HG03025 (cell line): ENCODE measurements at regions not wholly inside any gene's neighbourhood (a gene's known extent, or its start where the extent isn't known, plus 50 kb on each side); places are given as distances from the start of the nearest gene placed in this dataset.

Experiments
- ATAC-seq: cut with Tn5 transposase; IDR thresholded peaks from one replicate; pipeline ENCODE4 v1.9.1; 2021; ENCODE audit warnings: mild to moderate bottlenecking, moderate library complexity; ENCODE audit not compliant: unreplicated experiment, low FRiP score

DNA sequence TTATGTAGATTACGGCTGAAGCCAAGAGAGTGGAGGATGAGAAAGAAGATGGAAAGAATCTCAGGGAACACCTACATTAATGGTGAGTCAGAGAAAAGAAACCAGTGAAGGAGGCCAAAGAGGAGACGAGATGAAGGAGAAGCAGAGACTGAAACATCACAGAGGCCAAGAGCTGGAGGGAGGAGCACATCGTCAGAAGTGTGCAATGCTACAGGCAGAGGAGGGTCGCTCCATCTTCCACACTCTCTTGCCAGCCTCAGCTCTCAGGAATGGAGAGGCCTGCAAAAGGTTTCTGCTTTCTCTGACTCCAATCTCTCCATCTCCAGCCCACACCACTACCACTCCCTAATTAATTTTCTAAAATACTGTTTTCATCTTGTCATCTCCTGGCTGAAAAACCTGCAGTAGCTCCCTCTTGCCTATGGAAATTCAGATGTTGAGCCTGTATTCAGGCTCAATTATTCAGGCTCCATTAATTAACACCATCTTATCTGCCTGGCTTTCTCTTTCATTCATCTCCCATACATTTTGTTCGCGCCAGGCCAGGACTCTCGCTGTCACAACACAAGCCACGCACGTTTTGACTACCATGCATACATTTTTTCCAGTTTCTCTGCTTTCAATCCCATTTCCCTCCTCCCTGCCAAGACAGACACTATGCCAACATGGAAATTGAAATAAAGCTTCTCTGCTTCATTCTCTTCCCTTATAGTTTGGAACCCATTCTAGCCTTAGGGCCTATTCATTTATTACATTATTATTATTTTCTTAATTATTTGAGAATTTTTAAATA is 165.8 kb downstream of the INHBA start:
- ATAC-seq, result no peak

DNA sequence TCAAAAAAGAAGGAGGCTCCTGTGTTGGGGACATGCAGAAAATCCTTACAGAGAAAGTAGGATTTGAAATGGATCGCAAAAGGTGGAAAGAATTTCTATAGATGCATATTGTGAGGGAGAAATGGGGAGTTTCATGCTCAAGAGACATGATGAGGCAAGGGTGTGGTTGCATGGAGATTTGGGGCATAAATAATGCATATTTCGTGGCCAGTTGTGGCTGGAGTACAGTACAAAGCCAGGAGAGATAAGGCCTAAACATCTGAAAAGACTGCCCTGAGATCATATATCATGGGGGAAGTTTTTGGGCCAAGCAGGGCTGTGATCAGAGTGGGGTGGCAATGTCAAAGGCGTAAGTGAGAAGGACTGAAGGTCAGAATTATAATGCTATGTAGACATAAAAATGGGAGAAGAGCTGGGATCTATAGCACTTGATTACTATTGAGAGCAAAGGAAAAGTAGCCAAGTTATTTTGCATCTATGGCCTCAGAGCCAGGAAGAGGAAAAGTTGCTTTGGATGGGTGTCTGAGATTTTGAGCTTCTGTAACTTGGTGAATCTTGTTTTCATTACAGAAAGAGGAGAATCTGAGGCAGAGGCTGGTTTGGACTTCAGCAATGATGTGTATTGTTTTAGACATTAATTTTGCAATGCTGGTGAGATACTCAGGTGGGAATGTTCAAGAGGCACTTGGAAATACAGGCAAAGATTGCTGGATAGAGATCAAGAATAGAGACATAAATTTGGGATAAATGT is 166.6 kb downstream of the INHBA start:
- ATAC-seq, result no peak

GRCh38 chr7:41529831-41530230 is 173.1 kb downstream of the INHBA start:
- ATAC-seq, result no peak

DNA sequence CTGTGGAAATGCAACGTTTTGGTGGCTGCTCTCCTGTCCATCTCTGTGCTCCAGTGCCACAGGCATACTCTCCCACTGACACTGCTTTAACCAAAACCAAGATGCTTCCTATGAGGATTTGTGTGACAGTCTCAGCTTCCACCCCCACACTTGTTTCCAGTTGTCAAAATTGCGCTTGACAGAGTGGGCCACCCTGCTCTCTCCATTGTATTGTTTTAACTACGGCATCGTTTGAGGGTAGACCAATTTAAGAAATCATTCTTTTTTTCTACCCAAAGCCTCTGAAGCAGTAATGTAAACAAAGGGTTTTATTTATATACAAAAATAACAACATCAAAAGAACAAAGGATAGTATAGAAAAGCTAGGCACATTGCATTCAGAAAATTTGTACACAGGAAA is 178.0 kb downstream of the INHBA start:
- no peak for ATAC-seq

DNA sequence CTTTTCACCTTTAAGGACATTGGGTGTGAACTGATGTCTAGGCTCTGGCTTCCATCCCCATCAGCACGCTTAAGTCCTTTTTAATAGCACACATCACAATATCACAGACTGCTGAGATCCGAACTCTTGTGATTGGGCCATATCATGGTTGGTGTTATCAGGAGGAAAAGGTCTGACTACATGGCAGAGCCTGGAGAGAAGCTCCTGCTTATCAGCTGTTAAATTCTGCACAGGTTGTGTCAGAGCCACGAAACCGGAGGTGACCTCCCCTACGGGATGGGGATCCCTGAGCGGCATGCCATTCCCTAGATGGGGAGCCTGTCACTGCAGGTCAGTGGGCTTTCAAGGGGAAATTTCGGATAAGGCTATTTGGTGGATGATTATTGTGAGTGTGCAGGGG is 182.4 kb downstream of the INHBA start:
- no peak for ATAC-seq

- ATAC-seq, result no peak
Measured at GRCh38 chr7:41517771-41518170, 185.1 kb downstream of the INHBA start.

DNA sequence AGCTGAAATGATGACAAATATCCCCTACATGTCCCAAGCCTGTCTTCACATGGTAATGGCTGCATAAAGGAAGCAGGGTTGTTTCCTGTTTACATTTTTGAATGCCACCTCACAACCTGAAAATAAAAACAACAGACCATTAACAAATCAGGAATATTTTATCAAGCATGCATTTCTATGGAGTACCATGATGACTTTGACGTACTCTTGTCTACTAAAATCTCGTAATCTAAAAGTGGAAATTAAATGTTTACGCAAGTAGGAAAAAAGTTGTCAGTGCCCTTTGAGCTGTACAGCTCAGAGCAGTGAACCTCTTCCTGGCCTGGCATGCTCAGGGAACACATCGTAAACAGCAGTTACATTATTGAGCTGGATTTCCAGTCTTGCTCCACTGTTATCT is 194.1 kb downstream of the INHBA start:
- ATAC-seq, result no peak

DNA sequence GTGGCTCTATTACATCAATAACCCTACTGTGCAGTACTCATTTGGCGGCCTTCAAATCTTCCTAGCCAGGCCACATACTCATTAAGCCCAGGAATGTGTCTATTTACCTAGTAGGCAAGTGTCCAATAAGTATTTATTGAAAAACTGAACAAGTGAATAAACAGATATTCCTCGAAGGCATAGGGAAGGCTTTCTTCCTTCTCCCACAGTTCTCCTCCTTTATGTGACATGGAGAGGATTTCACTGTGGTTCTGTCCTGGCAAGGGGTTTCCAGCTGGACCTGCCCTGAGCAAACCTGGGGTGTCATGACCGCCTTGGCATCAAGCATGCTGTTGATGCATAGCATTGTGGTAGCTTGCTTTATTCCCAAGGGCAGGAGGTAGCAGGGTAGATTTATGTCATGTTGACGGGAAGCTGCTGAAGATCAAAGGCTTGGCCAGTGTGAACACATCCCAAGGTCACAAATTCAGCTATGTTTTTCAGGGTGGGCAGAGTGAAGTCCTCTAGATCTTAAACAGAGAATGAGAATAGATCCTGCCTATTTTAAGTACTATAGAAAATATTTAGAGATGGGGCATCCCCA is 195.1 kb downstream of the INHBA start:
- ATAC-seq, result no peak

DNA sequence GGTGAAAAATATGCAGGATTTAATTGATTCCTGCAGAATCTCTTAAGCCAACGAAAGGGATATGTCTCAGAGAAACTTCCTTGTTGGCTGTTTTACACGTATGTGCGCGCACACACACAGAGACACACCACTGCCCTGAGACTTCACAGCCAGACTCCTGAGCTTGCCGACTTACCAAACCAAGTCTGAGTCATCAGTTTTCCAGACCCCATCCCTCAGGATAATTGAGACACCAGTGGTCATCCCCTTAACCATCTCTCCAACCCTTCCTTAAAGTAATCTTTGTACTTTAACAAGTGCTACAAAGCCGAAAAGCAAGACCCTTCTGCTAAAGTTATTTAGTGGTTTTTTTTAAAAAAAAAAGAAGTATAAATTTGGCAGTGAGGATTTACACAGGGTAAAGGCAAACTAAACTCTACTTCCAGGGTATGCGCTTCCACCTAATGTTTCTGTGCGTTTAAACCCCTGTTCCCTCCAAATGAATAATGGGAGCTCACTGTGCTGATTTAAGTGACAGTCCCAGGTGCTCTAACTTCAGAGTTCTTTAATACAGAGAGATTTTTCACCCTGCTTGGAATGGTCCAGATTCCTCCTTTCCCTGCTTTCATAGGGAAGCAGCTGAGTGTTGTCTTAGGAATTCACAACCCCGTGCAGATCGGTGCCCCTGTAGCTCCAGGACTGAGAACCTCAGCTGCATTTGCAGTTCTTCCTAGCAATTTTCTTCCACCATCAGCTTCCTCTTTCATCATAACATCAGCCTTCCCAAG is 198.5 kb downstream of the INHBA start:
- no peak for ATAC-seq

GRCh38 chr7:41503438-41503837 is 199.5 kb downstream of the INHBA start:
- ATAC-seq, result no peak

GRCh38 chr7:41501466-41501865 is 201.4 kb downstream of the INHBA start:
- ATAC-seq, result no peak

DNA sequence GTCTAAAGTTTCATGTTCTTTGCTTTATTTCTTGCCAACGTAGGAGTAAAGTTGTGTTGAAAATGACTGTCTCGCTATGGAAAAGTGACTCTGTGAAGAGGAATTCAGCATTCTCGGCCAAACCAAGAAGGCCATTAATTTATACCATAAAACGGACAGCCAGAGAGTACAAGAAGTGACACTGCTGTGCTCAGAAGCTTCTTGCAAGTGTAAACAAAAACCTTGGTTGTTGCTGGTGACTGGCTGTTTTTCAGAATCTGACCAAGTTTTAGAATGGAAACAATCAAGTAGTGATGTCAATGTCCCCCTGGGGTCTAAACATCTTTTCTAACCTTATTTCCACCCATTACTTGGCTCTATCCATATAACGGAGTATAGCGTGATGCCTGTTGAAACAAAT is 201.9 kb downstream of the INHBA start:
- no peak for ATAC-seq

DNA sequence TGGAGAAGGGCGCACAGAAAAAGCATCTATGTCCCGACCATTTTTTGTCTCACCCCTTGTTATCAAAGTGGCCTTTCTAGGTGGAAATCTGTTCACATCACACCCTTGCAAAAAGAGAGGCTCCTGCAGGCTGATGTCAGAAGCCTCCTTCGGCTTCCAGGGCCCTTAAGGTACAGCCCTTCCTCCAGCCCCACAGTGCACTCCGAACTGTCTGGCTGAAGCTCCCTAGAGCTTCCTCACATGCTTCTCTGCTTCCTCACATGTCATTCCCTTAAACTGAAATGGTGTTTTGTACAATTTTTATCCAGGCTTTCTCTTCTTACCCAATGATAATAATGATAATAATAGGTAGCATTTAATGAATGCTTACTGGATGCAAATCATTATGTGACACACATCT is 210.3 kb downstream of the INHBA start:
- ATAC-seq, result no peak

- no peak for ATAC-seq
Measured at GRCh38 chr7:41491883-41492471, 210.9 kb downstream of the INHBA start.

- ATAC-seq, result no peak
Measured at GRCh38 chr7:41491308-41491707, 211.6 kb downstream of the INHBA start.

DNA sequence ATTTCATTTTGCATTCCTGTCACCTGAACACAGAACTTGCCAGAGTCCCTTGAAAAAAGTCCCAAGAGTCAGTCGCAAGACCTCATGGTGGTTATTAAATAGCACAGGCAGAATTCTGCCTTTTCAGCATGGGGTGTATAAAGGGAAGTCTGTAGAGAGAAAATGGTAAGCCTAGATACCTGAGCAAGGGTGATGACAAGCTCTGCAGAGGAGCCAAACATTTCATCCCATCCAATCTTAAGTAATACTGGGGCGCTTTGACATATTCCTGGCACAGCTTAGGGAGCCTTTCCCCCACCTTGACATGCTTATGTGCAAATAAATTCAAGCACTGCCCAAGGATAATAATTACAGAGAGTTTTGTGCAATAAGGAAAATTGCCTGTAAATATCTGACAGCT is 213.0 kb downstream of the INHBA start:
- no peak for ATAC-seq

DNA sequence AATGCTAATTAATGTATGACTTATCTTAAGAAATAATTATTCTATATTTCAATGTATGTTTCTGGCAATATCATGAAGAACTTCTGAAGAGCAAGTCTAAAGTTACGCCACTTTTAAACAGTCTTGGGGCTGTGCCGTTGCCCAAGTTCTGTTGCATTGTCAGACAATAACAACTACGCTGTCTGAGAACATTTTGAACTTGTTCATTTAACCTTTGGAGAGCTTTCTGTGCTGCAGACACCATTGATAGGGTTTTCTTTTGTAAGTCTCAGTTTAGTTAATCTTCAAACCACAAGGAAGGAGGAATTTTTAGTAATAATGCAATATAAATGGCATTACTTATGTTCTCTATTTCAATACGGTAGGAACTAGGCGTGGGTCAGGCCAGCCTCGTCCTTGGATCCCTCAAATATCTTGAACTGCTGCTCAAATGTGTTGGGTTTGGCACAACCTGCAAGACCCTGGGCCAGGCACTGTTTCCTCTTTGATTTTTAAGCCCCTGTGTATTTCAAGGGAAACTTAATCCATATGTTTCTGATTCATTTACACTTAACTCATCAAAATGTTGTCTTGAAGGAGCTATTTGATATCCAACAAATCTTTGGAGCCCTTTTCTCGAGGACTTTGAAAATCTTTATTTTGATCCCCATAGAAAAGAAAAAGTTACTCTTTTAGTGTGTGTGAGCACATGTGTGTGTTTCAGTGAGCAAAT is 215.5 kb downstream of the INHBA start:
- no peak for ATAC-seq

DNA sequence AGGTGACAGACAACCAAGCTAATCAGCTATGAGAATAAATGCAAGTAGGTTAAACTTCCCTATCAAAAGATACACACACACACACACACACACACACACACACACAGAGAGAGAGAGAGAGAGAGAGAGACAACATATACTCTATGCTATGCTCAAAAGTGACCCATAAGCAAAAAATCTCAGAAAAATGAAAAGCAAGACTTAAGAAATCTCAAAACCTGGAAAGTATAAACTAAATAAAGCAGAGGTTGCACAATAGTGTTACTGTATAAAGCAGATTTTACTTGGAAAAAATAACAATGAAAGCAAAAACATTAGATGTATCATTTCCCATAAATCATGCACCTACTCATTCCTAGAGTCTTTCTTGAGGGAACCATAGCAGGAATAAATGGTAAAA is 221.5 kb downstream of the INHBA start:
- ATAC-seq, result no peak

DNA sequence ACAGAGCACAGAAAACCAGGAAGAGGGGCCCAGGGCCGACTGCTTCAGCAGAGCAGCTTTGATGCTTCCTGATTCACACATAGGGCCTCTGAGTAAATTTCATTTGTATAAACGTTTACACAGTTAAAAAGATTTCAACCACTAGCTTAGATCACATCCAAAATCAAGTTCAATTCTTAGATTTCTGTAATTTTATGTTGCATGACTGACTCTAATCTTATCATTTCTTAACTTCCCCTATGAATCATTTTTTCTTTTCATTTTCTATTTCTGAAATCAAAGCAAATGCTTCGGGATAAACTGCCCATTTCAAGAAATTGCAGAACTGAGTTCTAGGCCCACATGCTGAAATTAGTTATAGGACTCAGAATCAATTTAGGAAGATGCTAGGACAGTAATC is 224.7 kb downstream of the INHBA start:
- no peak for ATAC-seq

- no peak for ATAC-seq
Measured at GRCh38 chr7:41476460-41476803, 226.5 kb downstream of the INHBA start.
